ENCODE measurements at regions not wholly inside any gene's neighbourhood (a gene's known extent, or its start where the extent isn't known, plus 50 kb on each side); places are given as distances from the start of the nearest gene placed in this dataset.

GRCh38 chr20:52799130-52799529, 173.0 kb upstream of the TSHZ2 start:
- TF ChIP-seq EZH2 (IDR thresholded peaks at IDR 0.05; ENCODE audit: insufficient read depth, poor library complexity, severe bottlenecking) (no peak), EZH2phosphoT487 (IDR thresholded peaks at IDR 0.05; ENCODE audit: insufficient read depth, low read depth) (no peak)
